H9 (cell line): ENCODE measurements at regions not wholly inside any gene's neighbourhood (a gene's known extent, or its start where the extent isn't known, plus 50 kb on each side); places are given as distances from the start of the nearest gene placed in this dataset.

Experiments
- DNase-seq: peaks from one replicate; pipeline ENCODE4 v3.0.0-alpha.2; 2017
- H2AFZ ChIP-seq: one replicate; pipeline ENCODE4 v1.6.1; 2013; ENCODE audit warnings: mild to moderate bottlenecking, low read length, control low read depth, moderate library complexity
- H2AK5ac ChIP-seq: 2 replicates; pipeline ENCODE4 v1.6.1; 2013; ENCODE audit warnings: low read length, control low read depth, mixed read lengths; ENCODE audit not compliant: insufficient read length
- H2BK120ac ChIP-seq: one replicate; pipeline ENCODE4 v1.6.1; 2013; ENCODE audit warnings: low read depth, mild to moderate bottlenecking, low read length, control low read depth, inconsistent platforms; ENCODE audit not compliant: poor library complexity, severe bottlenecking
- H2BK12ac ChIP-seq: 2 replicates; pipeline ENCODE4 v1.6.1; 2013; ENCODE audit warnings: low read length, control low read depth, mixed read lengths, low read depth; ENCODE audit not compliant: insufficient read length
- H2BK15ac ChIP-seq: 2 replicates; pipeline ENCODE4 v1.6.1; 2013; ENCODE audit warnings: low read depth, low read length, control low read depth
- H2BK20ac ChIP-seq: one replicate; pipeline ENCODE4 v1.6.1; 2013; ENCODE audit warnings: low read depth, mild to moderate bottlenecking, low read length, control low read depth, inconsistent platforms; ENCODE audit not compliant: poor library complexity, severe bottlenecking
- H2BK5ac ChIP-seq: 2 replicates; pipeline ENCODE4 v1.6.1; 2013; ENCODE audit warnings: low read length, control low read depth, mixed read lengths; ENCODE audit not compliant: insufficient read length
- H3K14ac ChIP-seq: 2 replicates; pipeline ENCODE4 v1.6.1; 2013; ENCODE audit warnings: low read length, control low read depth; ENCODE audit not compliant: insufficient read depth
- H3K18ac ChIP-seq: 2 replicates; pipeline ENCODE4 v1.6.1; 2013; ENCODE audit warnings: low read depth, mild to moderate bottlenecking, mixed read lengths, low read length, control low read depth; ENCODE audit not compliant: insufficient read length
- H3K23ac ChIP-seq: 2 replicates; pipeline ENCODE4 v1.6.1; 2013; ENCODE audit warnings: low read length, control low read depth, mixed read lengths, low read depth; ENCODE audit not compliant: insufficient read length
- H3K23me2 ChIP-seq: 2 replicates; pipeline ENCODE4 v1.6.1; 2013; ENCODE audit warnings: low read depth, mild to moderate bottlenecking, mixed read lengths, low read length, control low read depth; ENCODE audit not compliant: insufficient read length, poor library complexity, severe bottlenecking
- H3K27ac ChIP-seq: 2 replicates; pipeline ENCODE4 v1.5.1; 2013; ENCODE audit warnings: low read length, control low read depth, mixed read lengths, low read depth; ENCODE audit not compliant: insufficient read length
- H3K27me3 ChIP-seq: 2 replicates; pipeline ENCODE4 v1.6.1; 2013; ENCODE audit warnings: low read length, control low read depth, inconsistent platforms; ENCODE audit not compliant: insufficient read depth
- H3K4ac ChIP-seq: 2 replicates; pipeline ENCODE4 v1.6.1; 2013; ENCODE audit warnings: low read depth, mild to moderate bottlenecking, control low read depth, inconsistent platforms, low read length, moderate library complexity
- H3K4me1 ChIP-seq: 2 replicates; pipeline ENCODE4 v1.6.1; 2013; ENCODE audit warnings: low read length, control low read depth, inconsistent platforms; ENCODE audit not compliant: insufficient read depth
- H3K4me2 ChIP-seq: 2 replicates; pipeline ENCODE4 v1.6.1; 2013; ENCODE audit warnings: low read length, control low read depth, mixed read lengths; ENCODE audit not compliant: insufficient read length, insufficient read depth
- H3K56ac ChIP-seq: 2 replicates; pipeline ENCODE4 v1.6.1; 2013; ENCODE audit warnings: low read depth, mild to moderate bottlenecking, mixed read lengths, low read length, control low read depth; ENCODE audit not compliant: insufficient read length
- H3K79me1 ChIP-seq: 2 replicates; pipeline ENCODE4 v1.6.1; 2013; ENCODE audit warnings: low read depth, mild to moderate bottlenecking, moderate library complexity, low read length, control low read depth, inconsistent platforms; ENCODE audit not compliant: insufficient read depth, poor library complexity, severe bottlenecking
- H3K79me2 ChIP-seq: 2 replicates; pipeline ENCODE4 v1.6.1; 2013; ENCODE audit warnings: low read length, control low read depth, inconsistent platforms; ENCODE audit not compliant: insufficient read depth
- H3K9ac ChIP-seq: 2 replicates; pipeline ENCODE4 v1.6.1; 2013; ENCODE audit warnings: low read length, control low read depth, mixed read lengths; ENCODE audit not compliant: insufficient read length; ENCODE audit errors: extremely low read depth
- H3K9me3 ChIP-seq: one replicate; pipeline ENCODE4 v1.6.1; 2013; ENCODE audit warnings: low read depth, low read length, inconsistent platforms; ENCODE audit not compliant: control insufficient read depth
- H3T11ph ChIP-seq: one replicate; pipeline ENCODE4 v1.6.1; 2013; ENCODE audit warnings: mild to moderate bottlenecking, low read length, control low read depth, inconsistent platforms
- H4K20me1 ChIP-seq: one replicate; pipeline ENCODE4 v1.6.1; 2013; ENCODE audit not compliant: control insufficient read depth, insufficient read length, insufficient read depth
- H4K5ac ChIP-seq: 2 replicates; pipeline ENCODE4 v1.6.1; 2013; ENCODE audit warnings: low read depth, mild to moderate bottlenecking, mixed read lengths, low read length, control low read depth; ENCODE audit not compliant: insufficient read length
- H4K8ac ChIP-seq: replicated peaks from 2 replicates; pipeline ENCODE4 v1.6.1; 2013; ENCODE audit warnings: low read length, control low read depth, mixed read lengths, low read depth; ENCODE audit not compliant: insufficient read length
- H4K91ac ChIP-seq: 2 replicates; pipeline ENCODE4 v1.6.1; 2013; ENCODE audit warnings: low read depth, mild to moderate bottlenecking, moderate library complexity, mixed read lengths, low read length, control low read depth; ENCODE audit not compliant: insufficient read length
- H3K27ac Mint-ChIP-seq, 3 experiments: 2 replicates in 2 of 3; 3 replicates in 1 of 3; pipeline ENCODE4 v1.8.0; 2020 to 2021; ENCODE audit warnings: mixed read lengths in 3 of 3, mild to moderate bottlenecking in 1 of 3, moderate library complexity in 1 of 3
- H3K27me3 Mint-ChIP-seq: 2 replicates; pipeline ENCODE4 v1.8.0; 2021; ENCODE audit warnings: low read depth, mild to moderate bottlenecking, moderate library complexity, mixed read lengths
- H3K36me3 Mint-ChIP-seq, 3 experiments: 2 replicates in 2 of 3; 3 replicates in 1 of 3; pipeline ENCODE4 v1.8.0; 2020 to 2021; ENCODE audit warnings: low read depth in 3 of 3, mixed read lengths in 3 of 3; ENCODE audit not compliant: insufficient read depth in 1 of 3
- H3K4me1 Mint-ChIP-seq, 2 experiments: 2 replicates each; pipeline ENCODE4 v1.8.0; 2020; ENCODE audit warnings: mixed read lengths in 2 of 2
- H3K4me3 Mint-ChIP-seq, 2 experiments: 2 replicates in 1 of 2; 3 replicates in 1 of 2; pipeline ENCODE4 v1.8.0; 2020 to 2021; ENCODE audit warnings: mild to moderate bottlenecking in 2 of 2, mixed read lengths in 2 of 2, moderate library complexity in 1 of 2
- H3K9me3 Mint-ChIP-seq, 2 experiments: 2 replicates in 1 of 2; 3 replicates in 1 of 2; pipeline ENCODE4 v1.8.0; 2020; ENCODE audit warnings: mild to moderate bottlenecking in 2 of 2, mixed read lengths in 2 of 2, moderate library complexity in 1 of 2
- WGBS: extraction: QIAGEN DNeasy Blood & Tissue Kit; methylation state at CpG from one replicate; pipeline ENCODE4 v1.1.7; 2013; ENCODE audit warnings: missing lambda C conversion rate, low lambda C conversion rate, mixed read lengths; ENCODE audit not compliant: insufficient read length; ENCODE audit errors: extremely low coverage; 5-methylcytosine and 5-hydroxymethylcytosine counted together
- TF ChIP-seq, protein P1 (sequence below): fragments of 200-600 bp; sonication (generic); conservative IDR thresholded peaks from 3 replicates; pipeline ENCODE4 v1.8.0; 2021; ENCODE audit warnings: antibody characterized with exemption, mild to moderate bottlenecking

DNA sequence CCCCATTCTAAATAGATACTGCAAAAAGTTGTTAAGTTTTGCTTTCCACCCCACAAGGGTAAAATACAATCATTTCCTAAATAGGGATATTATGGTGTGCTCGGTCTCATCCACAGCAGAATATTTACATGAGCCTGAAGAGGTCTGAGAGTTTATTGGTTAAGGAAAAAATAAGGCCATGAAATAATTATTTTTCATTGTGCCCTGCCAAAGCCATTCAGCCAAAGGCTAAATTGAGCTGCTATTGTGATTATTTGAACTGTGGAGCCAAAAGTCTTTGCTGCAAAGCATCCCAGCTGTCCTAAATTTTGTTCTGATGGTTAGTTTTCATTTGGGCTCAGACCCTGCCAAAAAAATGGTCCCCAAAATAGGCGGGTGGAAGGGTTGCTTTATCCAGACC lies 298.7 kb upstream of the ESRRG start:
- Histone ChIP-seq H3K79me1 (no peaks in the 10 kb centered on the region), H4K8ac (no peak overlapping the region), H3T11ph (no peak overlapping the region), H2AK5ac (no peak overlapping the region), H4K5ac (no peak overlapping the region), H3K4me2 (no peak overlapping the region), H3K9me3 (no peaks in the 10 kb centered on the region), H3K9ac (no peak overlapping the region), H4K20me1 (no peaks in the 10 kb centered on the region), H2AFZ (no peak overlapping the region), H3K79me2 (no peaks in the 10 kb centered on the region), H2BK120ac (no peak overlapping the region), H3K23ac (no peak overlapping the region), H4K91ac (no peak overlapping the region), H2BK15ac (no peak overlapping the region), H3K4ac (no peak overlapping the region), H3K23me2 (no peaks in the 10 kb centered on the region), H3K56ac (no peak overlapping the region), H3K18ac (no peak overlapping the region), H3K27ac (no peak overlapping the region), H2BK5ac (no peak overlapping the region), H2BK20ac (no peak overlapping the region), H3K14ac (no peak overlapping the region), H3K27me3 (no peaks in the 10 kb centered on the region), H2BK12ac (no peak overlapping the region), H3K4me1 (no peaks in the 10 kb centered on the region; the same call in 1 of the 2 replicates)
- no peaks in the 10 kb centered on the region for H3K9me3 Mint-ChIP-seq
- H3K4me1 Mint-ChIP-seq = no peaks in the 10 kb centered on the region
- no peak overlapping the region for H3K27ac Mint-ChIP-seq
- no CpG with 5 or more reads among the region's 2 CpGs for WGBS
- TF ChIP-seq, protein P1, sequence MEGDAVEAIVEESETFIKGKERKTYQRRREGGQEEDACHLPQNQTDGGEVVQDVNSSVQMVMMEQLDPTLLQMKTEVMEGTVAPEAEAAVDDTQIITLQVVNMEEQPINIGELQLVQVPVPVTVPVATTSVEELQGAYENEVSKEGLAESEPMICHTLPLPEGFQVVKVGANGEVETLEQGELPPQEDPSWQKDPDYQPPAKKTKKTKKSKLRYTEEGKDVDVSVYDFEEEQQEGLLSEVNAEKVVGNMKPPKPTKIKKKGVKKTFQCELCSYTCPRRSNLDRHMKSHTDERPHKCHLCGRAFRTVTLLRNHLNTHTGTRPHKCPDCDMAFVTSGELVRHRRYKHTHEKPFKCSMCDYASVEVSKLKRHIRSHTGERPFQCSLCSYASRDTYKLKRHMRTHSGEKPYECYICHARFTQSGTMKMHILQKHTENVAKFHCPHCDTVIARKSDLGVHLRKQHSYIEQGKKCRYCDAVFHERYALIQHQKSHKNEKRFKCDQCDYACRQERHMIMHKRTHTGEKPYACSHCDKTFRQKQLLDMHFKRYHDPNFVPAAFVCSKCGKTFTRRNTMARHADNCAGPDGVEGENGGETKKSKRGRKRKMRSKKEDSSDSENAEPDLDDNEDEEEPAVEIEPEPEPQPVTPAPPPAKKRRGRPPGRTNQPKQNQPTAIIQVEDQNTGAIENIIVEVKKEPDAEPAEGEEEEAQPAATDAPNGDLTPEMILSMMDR = no peak
- DNase-seq = no peak
- no peaks in the 10 kb centered on the region for H3K27me3 Mint-ChIP-seq
- H3K36me3 Mint-ChIP-seq = no peaks in the 10 kb centered on the region
- no peak overlapping the region for H3K4me3 Mint-ChIP-seq
